ENCODE measurements at regions not wholly inside any gene's neighbourhood (a gene's known extent, or its start where the extent isn't known, plus 50 kb on each side); places are given as distances from the start of the nearest gene placed in this dataset.

DNA sequence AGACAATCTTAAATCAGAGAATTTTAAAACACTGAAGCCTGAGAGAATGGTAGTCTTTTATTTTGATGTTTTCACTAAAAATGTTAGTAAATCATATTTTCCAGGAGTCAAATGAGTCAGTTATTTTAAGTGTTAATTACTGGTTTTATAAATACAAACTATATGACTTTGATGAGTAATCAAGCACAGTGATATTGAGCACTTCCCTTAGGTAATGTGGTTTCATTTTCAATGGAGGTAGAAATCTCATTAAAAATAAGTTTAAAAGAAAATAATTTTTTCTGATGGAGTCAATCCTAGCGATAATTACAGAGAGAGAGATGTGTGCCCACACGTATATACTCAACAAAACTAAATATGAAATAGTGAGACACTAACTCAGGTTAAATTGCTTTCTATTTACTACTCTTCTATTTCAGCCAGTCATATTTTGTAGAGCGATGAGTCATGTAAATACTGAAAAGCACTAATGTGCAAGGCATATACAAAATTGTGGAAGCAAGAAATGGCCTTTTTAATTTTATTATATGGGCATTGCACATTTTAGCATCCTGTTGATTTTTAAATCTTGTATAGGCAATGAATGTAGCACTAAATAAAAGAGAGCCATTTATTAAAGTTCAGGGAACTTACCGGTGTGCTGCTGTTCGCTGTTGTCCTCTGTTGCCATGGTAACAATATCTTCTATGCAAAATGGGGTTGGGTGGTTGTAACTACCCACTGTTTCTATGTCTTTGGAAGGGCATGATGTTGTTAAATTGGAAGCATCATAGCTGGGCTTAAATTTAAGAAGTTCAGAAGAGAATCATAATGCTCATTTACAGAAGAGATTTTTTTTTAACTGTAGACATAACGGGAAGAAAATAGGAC lies 513.7 kb downstream of the TLL1 start:
- no peak for TF ChIP-seq EZH2 (IDR thresholded peaks at IDR 0.05; ENCODE audit: borderline replicate concordance, insufficient read depth, low read depth, low read length, poor library complexity, severe bottlenecking)
- TF ChIP-seq, protein P1, sequence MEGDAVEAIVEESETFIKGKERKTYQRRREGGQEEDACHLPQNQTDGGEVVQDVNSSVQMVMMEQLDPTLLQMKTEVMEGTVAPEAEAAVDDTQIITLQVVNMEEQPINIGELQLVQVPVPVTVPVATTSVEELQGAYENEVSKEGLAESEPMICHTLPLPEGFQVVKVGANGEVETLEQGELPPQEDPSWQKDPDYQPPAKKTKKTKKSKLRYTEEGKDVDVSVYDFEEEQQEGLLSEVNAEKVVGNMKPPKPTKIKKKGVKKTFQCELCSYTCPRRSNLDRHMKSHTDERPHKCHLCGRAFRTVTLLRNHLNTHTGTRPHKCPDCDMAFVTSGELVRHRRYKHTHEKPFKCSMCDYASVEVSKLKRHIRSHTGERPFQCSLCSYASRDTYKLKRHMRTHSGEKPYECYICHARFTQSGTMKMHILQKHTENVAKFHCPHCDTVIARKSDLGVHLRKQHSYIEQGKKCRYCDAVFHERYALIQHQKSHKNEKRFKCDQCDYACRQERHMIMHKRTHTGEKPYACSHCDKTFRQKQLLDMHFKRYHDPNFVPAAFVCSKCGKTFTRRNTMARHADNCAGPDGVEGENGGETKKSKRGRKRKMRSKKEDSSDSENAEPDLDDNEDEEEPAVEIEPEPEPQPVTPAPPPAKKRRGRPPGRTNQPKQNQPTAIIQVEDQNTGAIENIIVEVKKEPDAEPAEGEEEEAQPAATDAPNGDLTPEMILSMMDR (IDR thresholded peaks at IDR 0.05), result no peak
- Histone ChIP-seq H3K36me3 (replicated peaks in 1 of 2; ENCODE audit: control extremely low read depth in 1 of 2, control insufficient read depth in 1 of 2, extremely low read depth in 1 of 2, insufficient read depth in 2 of 2, low read length in 1 of 2) (no peaks in the 10 kb centered on the region), H3K9ac (ENCODE audit: low read length) (no peak overlapping the region), H3K27ac (ENCODE audit: low read length in 2 of 2) (no peak overlapping the region), H3K4me2 (replicated peaks; ENCODE audit: low read depth, low read length, poor library complexity, severe bottlenecking) (no peak overlapping the region), H3K4me3 (ENCODE audit: control extremely low read depth in 1 of 5, extremely low read depth in 1 of 5, insufficient read depth in 1 of 5, low read depth in 2 of 5, low read length in 4 of 5) (no peak overlapping the region), H3K27me3 (replicated peaks in 1 of 4; ENCODE audit: control extremely low read depth in 1 of 4, control insufficient read depth in 3 of 4, insufficient read depth in 4 of 4, low read length in 3 of 4) (no peaks in the 10 kb centered on the region), H3K4me1 (ENCODE audit: control insufficient read depth in 2 of 2, insufficient read depth in 2 of 2, low read length in 2 of 2) (no peaks in the 10 kb centered on the region), H4K20me1 (ENCODE audit: control insufficient read depth, insufficient read depth, low read length, poor library complexity, severe bottlenecking) (no peaks in the 10 kb centered on the region), H3K79me2 (ENCODE audit: control insufficient read depth, insufficient read depth, low read length) (no peaks in the 10 kb centered on the region), H3K9me3 (ENCODE audit: control extremely low read depth in 1 of 3, control insufficient read depth in 2 of 3, insufficient read depth in 1 of 3, low read length in 2 of 3) (no peaks in the 10 kb centered on the region), H2AFZ (ENCODE audit: insufficient read depth, low read depth, low read length, poor library complexity, severe bottlenecking) (no peak overlapping the region)
- H3K4me3 Mint-ChIP-seq, result no peak overlapping the region
- intact Hi-C loops (cut with micrococcal nuclease), result no loop called here
- 100% methylated on average over 2 of the region's 6 CpGs for WGBS (ENCODE audit: insufficient coverage)
- ChIA-PET CTCF (no interaction called here), POLR2A (no interaction called here)
- DNase-seq (no peak), ATAC-seq (ENCODE audit: low read depth) (no peak)
- no peaks in the 10 kb centered on the region for H3K27me3 Mint-ChIP-seq
- no peaks in the 10 kb centered on the region for H3K4me1 Mint-ChIP-seq
- H3K9me3 Mint-ChIP-seq (ENCODE audit: insufficient read depth), result no peaks in the 10 kb centered on the region
- no peak overlapping the region for H3K27ac Mint-ChIP-seq

DNA sequence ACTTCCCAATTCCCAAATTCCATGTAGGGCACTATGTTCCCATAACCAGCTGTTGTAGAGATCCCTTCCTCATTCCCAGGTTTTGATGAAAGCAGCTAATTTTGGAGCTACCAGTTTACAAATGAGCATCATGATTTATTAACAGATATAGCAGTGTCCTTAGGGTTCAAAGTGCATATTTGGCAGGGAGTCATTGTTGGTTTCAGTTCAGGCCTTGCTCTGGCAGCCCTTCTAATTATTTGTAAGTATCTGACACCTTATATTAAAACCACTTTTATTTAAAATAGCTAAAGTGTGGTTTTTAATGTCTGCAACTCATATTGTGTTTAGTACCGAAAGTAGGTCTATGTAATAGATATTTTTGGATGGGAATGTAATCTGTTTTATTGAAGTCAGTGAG lies 518.5 kb downstream of the TLL1 start:
- Histone ChIP-seq H3K79me2 (ENCODE audit: control insufficient read depth, insufficient read depth, low read length) (no peaks in the 10 kb centered on the region), H3K27me3 (replicated peaks in 1 of 4; ENCODE audit: control extremely low read depth in 1 of 4, control insufficient read depth in 3 of 4, insufficient read depth in 4 of 4, low read length in 3 of 4) (no peaks in the 10 kb centered on the region), H4K20me1 (ENCODE audit: control insufficient read depth, insufficient read depth, low read length, poor library complexity, severe bottlenecking) (no peaks in the 10 kb centered on the region), H3K36me3 (replicated peaks in 1 of 2; ENCODE audit: control extremely low read depth in 1 of 2, control insufficient read depth in 1 of 2, extremely low read depth in 1 of 2, insufficient read depth in 2 of 2, low read length in 1 of 2) (no peaks in the 10 kb centered on the region), H3K4me3 (ENCODE audit: control extremely low read depth in 1 of 5, extremely low read depth in 1 of 5, insufficient read depth in 1 of 5, low read depth in 2 of 5, low read length in 4 of 5) (no peak overlapping the region), H2AFZ (ENCODE audit: insufficient read depth, low read depth, low read length, poor library complexity, severe bottlenecking) (no peak overlapping the region), H3K27ac (ENCODE audit: low read length in 2 of 2) (no peak overlapping the region), H3K4me1 (ENCODE audit: control insufficient read depth in 2 of 2, insufficient read depth in 2 of 2, low read length in 2 of 2) (no peaks in the 10 kb centered on the region), H3K4me2 (replicated peaks; ENCODE audit: low read depth, low read length, poor library complexity, severe bottlenecking) (no peak overlapping the region), H3K9ac (ENCODE audit: low read length) (no peak overlapping the region), H3K9me3 (ENCODE audit: control extremely low read depth in 1 of 3, control insufficient read depth in 2 of 3, insufficient read depth in 1 of 3, low read length in 2 of 3) (no peaks in the 10 kb centered on the region)
- intact Hi-C loops (cut with micrococcal nuclease), result no loop called here
- 86% methylated on average over 1 of the region's 1 CpG for WGBS (ENCODE audit: insufficient coverage)
- DNase-seq (no peak), ATAC-seq (ENCODE audit: low read depth) (no peak)
- TF ChIP-seq EZH2 (IDR thresholded peaks at IDR 0.05; ENCODE audit: borderline replicate concordance, insufficient read depth, low read depth, low read length, poor library complexity, severe bottlenecking), result no peak
- TF ChIP-seq, protein P1 (IDR thresholded peaks at IDR 0.05), result no peak
- ChIA-PET POLR2A (no interaction called here), CTCF (no interaction called here)
- Mint-ChIP-seq H3K9me3 (ENCODE audit: insufficient read depth) (peaks cover 3% of the 10 kb centered on the region), H3K27me3 (no peaks in the 10 kb centered on the region), H3K4me1 (no peaks in the 10 kb centered on the region), H3K4me3 (no peak overlapping the region), H3K27ac (no peak overlapping the region)
